Uterus (tissue), 2 donors: ENCODE measurements at regions not wholly inside any gene's neighbourhood (a gene's known extent, or its start where the extent isn't known, plus 50 kb on each side); places are given as distances from the start of the nearest gene placed in this dataset.

Experiments
- CTCF ChIP-seq, 4 experiments: fragments of 200-600 bp in 2 of 4; fragments of 450-650 bp in 2 of 4; sonication (generic) in 2 of 4; IDR thresholded peaks; one replicate each; pipeline ENCODE4 v1.5.1; 2016 to 2019; ENCODE audit warnings: antibody characterized with exemption in 4 of 4, mild to moderate bottlenecking in 2 of 4, moderate library complexity in 1 of 4
- POLR2A ChIP-seq, 2 donors: fragments of 450-650 bp; IDR thresholded peaks; one replicate each; pipeline ENCODE4 v1.6.1; 2016; ENCODE audit warnings: antibody characterized with exemption in 2 of 2, mild to moderate bottlenecking in 1 of 2, moderate library complexity in 1 of 2

DNA sequence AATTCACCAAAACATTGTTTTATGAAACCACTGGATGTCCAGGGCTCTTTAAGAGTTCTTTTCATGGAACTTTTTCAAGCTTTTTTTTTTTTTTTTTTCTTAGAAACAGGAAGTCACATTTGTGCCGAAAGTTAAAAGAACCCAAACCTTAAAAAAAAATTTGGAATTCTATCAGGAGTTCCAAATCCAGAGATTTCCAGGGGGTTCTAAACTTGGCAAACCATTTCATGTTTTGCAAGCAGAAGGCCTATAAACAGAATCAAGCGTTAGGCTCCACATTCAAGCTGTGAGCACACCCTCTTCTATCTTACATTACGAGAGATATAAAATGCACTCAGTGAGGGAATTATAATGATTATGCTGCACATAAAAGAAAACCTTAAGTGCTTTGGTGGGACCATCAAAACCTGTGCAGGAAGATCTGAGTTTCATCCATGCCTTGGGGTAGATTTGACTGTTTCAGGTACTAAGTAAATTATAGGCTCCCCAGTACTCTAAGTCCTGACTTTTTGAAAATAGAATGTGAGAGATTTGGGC lies 154.8 kb upstream of the FAR2 start:
- TF ChIP-seq CTCF (IDR thresholded peaks at IDR 0.05) (no peak), POLR2A (IDR thresholded peaks at IDR 0.05) (no peak)
